NCI-H510A treated with DMSO at 0.1 percent for 48 hours (cell line): ENCODE measurements at regions not wholly inside any gene's neighbourhood (a gene's known extent, or its start where the extent isn't known, plus 50 kb on each side); places are given as distances from the start of the nearest gene placed in this dataset.

ENCODE experiments used
- DNase-seq: peaks from one replicate; lab custom pipeline; 2025; lab: John Stamatoyannopoulos, UW

DNA sequence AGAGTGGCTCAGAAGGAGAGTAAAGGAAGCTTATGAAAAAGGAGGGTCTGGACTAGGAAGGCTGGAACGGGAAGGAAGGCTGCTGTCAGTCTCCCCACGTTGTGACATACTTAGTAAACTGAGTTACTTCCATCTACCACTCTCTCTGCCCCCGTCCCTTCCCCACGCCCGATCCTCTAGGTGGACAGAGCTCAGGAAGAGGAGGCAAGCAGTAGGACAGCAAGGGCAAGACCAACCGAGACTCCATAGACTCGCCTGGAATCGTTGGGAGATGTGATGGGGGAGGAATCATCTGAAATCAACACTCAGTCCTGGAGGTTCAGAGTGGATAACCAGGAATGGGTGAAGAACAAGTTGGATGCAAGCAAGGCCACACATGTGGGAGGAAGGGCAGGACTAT lies 240.7 kb downstream of the BUD13 start:
- no peak for DNase-seq

GRCh38 chr11:116530705-116531104 lies 242.1 kb downstream of the BUD13 start:
- no peak for DNase-seq

- DNase-seq: no peak
Measured at GRCh38 chr11:116529271-116529670, 243.5 kb downstream of the BUD13 start.

GRCh38 chr11:116527180-116527991 lies 245.4 kb downstream of the BUD13 start:
- no peak for DNase-seq

- no peak for DNase-seq
Measured at GRCh38 chr11:116525961-116526495, 246.8 kb downstream of the BUD13 start.

GRCh38 chr11:116519499-116519898 lies 253.3 kb downstream of the BUD13 start:
- no peak for DNase-seq

DNA sequence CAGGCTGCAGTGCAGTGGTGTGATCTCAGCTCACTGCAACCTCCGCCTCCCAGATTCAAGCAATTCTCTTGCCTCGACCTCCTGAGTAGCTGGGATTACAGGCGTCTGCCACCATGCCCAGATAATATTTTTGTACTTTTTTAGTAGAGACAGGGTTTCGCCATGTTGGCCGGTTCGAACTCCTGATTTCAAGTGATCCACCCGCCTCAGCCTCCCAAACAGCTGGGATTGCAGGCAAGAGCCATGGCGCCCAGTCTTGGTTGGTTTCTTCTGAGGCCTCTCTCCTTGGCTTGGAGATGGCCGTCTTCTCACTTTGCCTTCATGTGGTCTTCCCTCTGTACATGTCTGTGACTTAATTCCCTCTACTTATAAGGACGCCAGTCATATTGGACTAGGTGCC lies 254.6 kb downstream of the BUD13 start:
- DNase-seq: no peak

- no peak for DNase-seq
Measured at GRCh38 chr11:116517584-116517983, 255.2 kb downstream of the BUD13 start.

DNA sequence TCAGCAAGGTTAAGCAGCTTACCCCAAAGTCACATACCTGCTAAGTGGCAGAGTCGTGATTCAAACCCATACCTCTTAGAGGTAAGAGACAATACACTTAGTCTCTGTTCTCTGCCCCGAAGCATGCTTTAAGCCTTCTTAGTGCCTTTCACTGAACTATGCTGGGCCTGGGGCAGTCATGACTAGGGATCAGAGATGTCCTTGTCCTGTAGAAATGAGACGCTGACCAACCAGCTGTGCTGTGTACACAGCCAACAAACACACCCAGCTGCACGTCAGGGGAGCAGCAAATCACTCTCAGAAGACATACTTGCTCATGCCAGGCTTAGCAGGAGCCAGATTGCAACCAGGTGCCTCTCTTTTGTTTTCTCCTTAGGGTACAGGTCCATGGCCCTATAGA lies 255.7 kb downstream of the BUD13 start:
- peak; percentile 40 for DNase-seq

DNA sequence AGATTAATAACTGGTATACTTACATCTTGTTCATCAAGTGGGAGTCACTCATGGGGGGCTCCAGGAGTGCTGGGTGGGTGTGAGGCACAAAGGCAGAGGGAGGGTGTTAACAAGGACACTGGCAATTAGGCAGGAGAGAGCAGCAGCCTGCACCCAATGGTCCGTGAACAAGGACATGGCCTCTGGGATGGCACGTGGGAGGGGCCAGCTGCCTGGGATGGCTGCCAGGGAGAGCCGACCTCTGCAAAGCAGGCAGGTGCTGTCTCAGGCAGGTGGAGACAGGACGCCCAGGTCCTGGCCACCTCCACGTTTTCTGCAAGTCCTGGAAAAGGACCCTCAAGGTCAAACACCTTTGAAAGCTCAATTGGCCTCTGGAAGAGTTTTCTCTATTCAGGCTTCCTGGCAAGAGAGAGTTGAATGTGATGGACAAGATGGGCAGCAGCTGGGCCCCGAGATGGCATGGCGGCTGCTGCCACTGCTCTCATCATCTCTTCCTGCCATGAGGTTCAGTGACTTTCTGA lies 257.1 kb downstream of the BUD13 start:
- DNase-seq: peak; percentile 91

GRCh38 chr11:116513894-116514293 lies 258.9 kb downstream of the BUD13 start:
- no peak for DNase-seq

GRCh38 chr11:116513278-116513823 lies 259.4 kb downstream of the BUD13 start:
- no peak for DNase-seq

DNA sequence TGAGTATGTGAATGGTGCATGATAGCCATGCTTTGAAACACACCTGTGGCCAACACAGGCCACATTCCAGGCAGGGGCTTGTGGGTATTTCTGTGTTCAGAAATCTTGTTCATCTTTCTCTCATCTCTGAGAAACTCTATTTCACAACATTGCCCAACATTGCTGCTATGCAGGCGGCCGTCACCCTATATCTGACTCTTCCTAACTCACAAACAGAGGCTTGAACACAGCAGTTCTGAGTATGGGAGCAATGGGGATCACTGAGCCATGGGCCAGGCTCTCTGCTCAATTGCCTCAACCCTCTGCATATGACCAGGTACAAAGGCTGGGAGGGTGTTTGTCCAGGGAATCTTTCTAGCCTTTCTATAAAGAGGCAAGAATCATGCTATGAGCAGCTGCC lies 259.9 kb downstream of the BUD13 start:
- no peak for DNase-seq

GRCh38 chr11:116511684-116512083 lies 261.1 kb downstream of the BUD13 start:
- DNase-seq: no peak

DNA sequence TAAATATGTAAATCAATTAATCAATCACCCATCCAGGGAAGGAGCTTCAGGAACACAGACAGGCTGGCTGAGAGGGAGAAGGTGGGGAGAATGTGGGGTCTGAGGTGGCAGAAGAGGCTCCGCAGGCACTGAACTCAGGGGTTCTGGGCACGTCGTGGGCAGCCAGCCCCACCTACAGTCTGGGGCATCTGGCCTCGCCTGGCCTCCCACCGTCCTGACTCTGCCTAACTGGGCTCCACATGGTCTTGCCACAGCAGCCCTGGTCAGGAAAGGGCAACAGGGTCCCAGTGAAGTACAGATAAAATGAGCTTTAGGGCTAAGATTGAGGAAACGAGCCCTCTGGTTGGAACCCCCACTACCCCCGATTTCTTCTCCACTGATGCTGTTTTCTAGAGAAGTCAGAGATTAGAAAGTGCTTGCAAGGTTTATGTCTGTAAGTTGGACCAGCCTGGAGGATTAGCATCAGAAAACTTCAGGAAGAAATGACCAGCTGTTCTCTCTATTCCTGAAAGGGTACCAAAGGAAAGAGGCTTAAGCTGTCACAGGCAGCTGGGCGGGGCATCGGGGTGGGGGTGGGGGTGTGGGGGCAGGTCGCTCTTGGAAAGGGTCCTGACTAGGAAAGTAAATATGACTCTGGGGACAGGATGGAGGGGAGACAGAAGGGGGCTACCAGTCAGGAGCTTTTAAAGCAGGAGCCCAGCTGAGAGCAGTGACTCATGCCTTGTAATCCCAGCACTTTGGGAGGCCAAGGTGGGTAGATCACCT lies 261.7 kb downstream of the BUD13 start:
- no peak for DNase-seq

GRCh38 chr11:116510166-116510565 lies 262.6 kb downstream of the BUD13 start:
- no peak for DNase-seq

- DNase-seq: no peak
Measured at GRCh38 chr11:116509551-116509950, 263.2 kb downstream of the BUD13 start.

DNA sequence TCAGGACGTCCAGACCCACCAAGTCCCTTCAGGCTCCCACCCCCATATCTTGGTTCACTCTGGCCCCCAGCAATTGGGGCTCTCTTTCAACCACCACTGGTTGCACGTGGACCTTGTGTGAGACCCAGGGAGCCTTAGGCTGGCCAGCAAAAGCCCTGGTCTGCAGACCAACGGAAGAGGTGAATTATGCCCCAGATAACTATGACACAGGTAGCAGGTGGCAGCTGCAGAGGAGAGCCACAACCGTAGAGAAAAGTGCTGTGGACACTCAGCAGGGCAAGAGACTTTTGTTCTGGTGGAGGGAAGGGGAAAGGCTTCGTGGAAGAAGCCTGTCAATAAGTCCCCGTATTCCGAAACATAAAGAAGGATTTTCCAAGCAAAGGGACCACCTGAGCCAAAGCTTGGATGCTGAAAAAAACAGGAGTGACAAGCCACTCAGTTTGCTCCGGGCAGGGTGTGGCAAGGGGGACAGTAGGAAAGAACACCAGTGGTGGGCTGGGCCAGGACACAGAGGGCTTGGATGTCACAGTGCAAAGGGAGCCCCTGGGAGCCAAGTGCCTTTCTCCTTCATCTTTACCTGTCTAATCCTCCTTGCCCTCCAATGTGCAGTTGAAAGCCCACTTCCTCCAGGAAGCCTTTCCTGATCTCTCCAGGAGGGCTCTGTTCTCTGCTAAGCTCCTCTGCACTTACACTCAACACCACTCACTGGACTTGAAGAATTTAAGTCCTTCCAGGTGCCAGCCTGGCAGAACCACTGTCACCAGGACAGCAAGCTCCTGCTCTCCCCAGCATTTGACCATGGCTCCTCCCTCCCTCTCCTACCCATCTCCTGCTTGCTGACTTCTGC lies 264.7 kb downstream of the BUD13 start:
- no peak for DNase-seq

DNA sequence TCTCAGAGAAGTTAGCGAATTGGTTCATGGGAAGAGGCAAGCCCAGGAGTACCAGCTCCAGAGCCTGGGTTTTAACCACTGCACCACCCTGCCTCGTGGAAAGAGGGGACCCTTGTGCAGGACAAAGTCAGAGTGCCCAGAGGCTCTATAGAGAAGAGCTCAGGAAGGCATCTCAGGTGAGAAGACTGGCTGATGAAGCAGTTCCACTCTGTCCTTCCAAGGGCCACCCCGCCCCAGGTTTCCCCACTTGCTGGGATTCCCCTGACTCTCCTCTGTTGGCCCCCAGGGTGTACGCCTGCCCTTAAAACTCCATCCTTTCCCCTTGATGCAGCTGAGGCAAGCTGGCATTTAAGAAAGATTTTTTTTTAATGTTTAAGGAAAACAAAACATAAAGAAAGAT lies 265.8 kb downstream of the BUD13 start:
- no peak for DNase-seq

- DNase-seq: no peak
Measured at GRCh38 chr11:116506263-116506825, 266.4 kb downstream of the BUD13 start.
